DOHH2 (cell line): ENCODE measurements at regions not wholly inside any gene's neighbourhood (a gene's known extent, or its start where the extent isn't known, plus 50 kb on each side); places are given as distances from the start of the nearest gene placed in this dataset.

Experiments used
- H3F3A ChIP-seq: fragments of 200-600 bp; sonication (generic), shearing (Covaris generic); 2 replicates; pipeline ENCODE4 v1.6.0; 2016; ENCODE audit warnings: antibody characterized with exemption, mild to moderate bottlenecking; ENCODE audit not compliant: control insufficient read depth, insufficient read depth
- H3K27ac ChIP-seq: fragments of 200-600 bp; sonication (generic); 2 replicates; pipeline ENCODE4 v1.5.1; 2014; ENCODE audit warnings: low read depth, mild to moderate bottlenecking, low read length, moderate library complexity
- H3K27me3 ChIP-seq: fragments of 200-600 bp; sonication (generic); 2 replicates; pipeline ENCODE4 v1.6.1; 2014; ENCODE audit warnings: mild to moderate bottlenecking, low read length, mixed read lengths; ENCODE audit not compliant: control insufficient read depth
- H3K36me3 ChIP-seq: fragments of 200-600 bp; sonication (generic); 2 replicates; pipeline ENCODE4 v1.6.1; 2014; ENCODE audit warnings: mild to moderate bottlenecking, low read length, moderate library complexity, mixed read lengths; ENCODE audit not compliant: control insufficient read depth
- H3K4me1 ChIP-seq: fragments of 200-600 bp; sonication (generic); 2 replicates; pipeline ENCODE4 v1.6.1; 2014; ENCODE audit warnings: mild to moderate bottlenecking, low read length, mixed read lengths; ENCODE audit not compliant: control insufficient read depth
- H3K4me2 ChIP-seq: fragments of 200-600 bp; sonication (generic); 2 replicates; pipeline ENCODE4 v1.6.0; 2014; ENCODE audit warnings: mild to moderate bottlenecking, low read length, moderate library complexity
- H3K4me3 ChIP-seq: fragments of 200-600 bp; sonication (generic); 2 replicates; pipeline ENCODE4 v1.5.1; 2014; ENCODE audit warnings: mild to moderate bottlenecking, low read length, mixed read lengths
- H3K79me2 ChIP-seq: fragments of 200-600 bp; sonication (generic); 2 replicates; pipeline ENCODE4 v1.6.1; 2014; ENCODE audit warnings: mild to moderate bottlenecking, low read length, mixed read lengths; ENCODE audit not compliant: control insufficient read depth
- H3K9me2 ChIP-seq: fragments of 200-600 bp; sonication (generic); replicated peaks from 2 replicates; pipeline ENCODE4 v1.6.1; 2014; ENCODE audit warnings: mild to moderate bottlenecking, low read length, mixed read lengths; ENCODE audit not compliant: control insufficient read depth
- H3K9me3 ChIP-seq: fragments of 200-600 bp; sonication (generic); 2 replicates; pipeline ENCODE4 v1.6.1; 2014; ENCODE audit warnings: antibody characterized with exemption, low read length, mixed read lengths; ENCODE audit not compliant: control insufficient read depth, insufficient read depth
- H4K20me1 ChIP-seq: fragments of 200-600 bp; sonication (generic); 2 replicates; pipeline ENCODE4 v1.6.0; 2014; ENCODE audit warnings: low read depth, mild to moderate bottlenecking, antibody characterized with exemption, low read length, moderate library complexity; ENCODE audit not compliant: control insufficient read depth, insufficient read depth
- EZH2phosphoT487 ChIP-seq: fragments of 200-600 bp; sonication (generic); IDR thresholded peaks from 2 replicates; pipeline ENCODE4 v1.6.1; 2017; ENCODE audit warnings: borderline replicate concordance, mild to moderate bottlenecking, antibody characterized with exemption, low read length, moderate library complexity, mixed read lengths
- TF ChIP-seq, protein P1 (sequence below): fragments of 200-600 bp; sonication (generic); IDR thresholded peaks from one replicate; pipeline ENCODE4 v1.5.1; 2014; ENCODE audit warnings: antibody characterized with exemption, mild to moderate bottlenecking, low read depth, low read length; ENCODE audit not compliant: poor library complexity, severe bottlenecking

DNA sequence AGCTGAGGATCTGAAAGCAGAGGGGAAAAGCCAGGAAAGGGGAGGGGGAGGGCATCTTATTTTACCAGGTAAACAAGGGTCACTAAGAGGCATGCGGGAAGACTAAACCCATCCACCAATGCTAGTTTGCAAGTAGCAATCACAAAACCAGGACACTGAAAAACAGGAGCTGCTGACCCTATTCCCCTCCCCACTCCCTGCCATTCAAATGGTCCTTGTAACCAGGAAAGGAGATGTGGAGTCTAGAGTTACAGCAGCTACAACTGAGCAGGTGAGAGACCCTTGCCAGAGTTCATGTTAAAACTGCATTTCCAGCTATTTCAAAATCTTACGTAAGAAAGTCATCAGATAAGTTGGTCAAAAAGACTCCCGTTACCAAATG lies 85.3 kb upstream of the SIMC1 start:
- H3K9me2 ChIP-seq = no peaks in the 10 kb centered on the region
- H3K4me2 ChIP-seq = no peak overlapping the region
- no peak for TF ChIP-seq EZH2phosphoT487
- TF ChIP-seq, protein P1, sequence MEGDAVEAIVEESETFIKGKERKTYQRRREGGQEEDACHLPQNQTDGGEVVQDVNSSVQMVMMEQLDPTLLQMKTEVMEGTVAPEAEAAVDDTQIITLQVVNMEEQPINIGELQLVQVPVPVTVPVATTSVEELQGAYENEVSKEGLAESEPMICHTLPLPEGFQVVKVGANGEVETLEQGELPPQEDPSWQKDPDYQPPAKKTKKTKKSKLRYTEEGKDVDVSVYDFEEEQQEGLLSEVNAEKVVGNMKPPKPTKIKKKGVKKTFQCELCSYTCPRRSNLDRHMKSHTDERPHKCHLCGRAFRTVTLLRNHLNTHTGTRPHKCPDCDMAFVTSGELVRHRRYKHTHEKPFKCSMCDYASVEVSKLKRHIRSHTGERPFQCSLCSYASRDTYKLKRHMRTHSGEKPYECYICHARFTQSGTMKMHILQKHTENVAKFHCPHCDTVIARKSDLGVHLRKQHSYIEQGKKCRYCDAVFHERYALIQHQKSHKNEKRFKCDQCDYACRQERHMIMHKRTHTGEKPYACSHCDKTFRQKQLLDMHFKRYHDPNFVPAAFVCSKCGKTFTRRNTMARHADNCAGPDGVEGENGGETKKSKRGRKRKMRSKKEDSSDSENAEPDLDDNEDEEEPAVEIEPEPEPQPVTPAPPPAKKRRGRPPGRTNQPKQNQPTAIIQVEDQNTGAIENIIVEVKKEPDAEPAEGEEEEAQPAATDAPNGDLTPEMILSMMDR = no peak
- peaks cover 18% of the 10 kb centered on the region for H3K27me3 ChIP-seq
- no peaks in the 10 kb centered on the region for H4K20me1 ChIP-seq
- H3K9me3 ChIP-seq = no peaks in the 10 kb centered on the region
- H3K79me2 ChIP-seq = no peaks in the 10 kb centered on the region
- H3K4me3 ChIP-seq = no peak overlapping the region
- no peaks in the 10 kb centered on the region for H3K4me1 ChIP-seq
- no peak overlapping the region for H3K27ac ChIP-seq
- H3F3A ChIP-seq = no peaks in the 10 kb centered on the region
- no peaks in the 10 kb centered on the region for H3K36me3 ChIP-seq

- H3K4me1 ChIP-seq = no peaks in the 10 kb centered on the region
- H3K9me2 ChIP-seq = no peaks in the 10 kb centered on the region
- H3K79me2 ChIP-seq = no peaks in the 10 kb centered on the region
- H4K20me1 ChIP-seq = no peaks in the 10 kb centered on the region
- no peaks in the 10 kb centered on the region for H3K36me3 ChIP-seq
- H3K27ac ChIP-seq = no peak overlapping the region
- H3K27me3 ChIP-seq = peaks cover 21% of the 10 kb centered on the region
- no peaks in the 10 kb centered on the region for H3K9me3 ChIP-seq
- TF ChIP-seq EZH2phosphoT487 = no peak
- TF ChIP-seq, protein P1 = no peak
- no peak overlapping the region for H3K4me2 ChIP-seq
- no peak overlapping the region for H3K4me3 ChIP-seq
- H3F3A ChIP-seq = no peaks in the 10 kb centered on the region
These were observed 84.5 kb upstream of the SIMC1 start for GRCh38 chr5:176153741-176154140.

DNA sequence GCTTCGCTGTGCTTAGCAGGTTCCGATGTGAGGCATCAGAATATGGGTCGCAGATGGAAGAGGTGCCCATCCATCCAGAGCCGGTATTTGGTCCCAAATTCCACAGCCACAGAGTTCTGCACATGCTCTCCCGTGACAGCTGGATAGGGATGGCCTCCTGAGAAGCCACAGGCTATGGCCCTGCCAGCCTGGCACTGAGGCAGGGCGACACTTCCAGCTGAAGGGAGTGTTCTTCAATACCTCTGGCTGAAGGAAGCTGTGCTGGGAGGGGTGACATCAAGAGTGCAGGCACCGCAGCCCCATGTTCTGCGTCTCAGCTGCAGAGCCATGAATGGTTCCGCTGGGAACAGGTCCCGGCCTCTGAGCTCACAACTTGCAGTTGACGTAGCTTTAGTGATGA lies 83.4 kb upstream of the SIMC1 start:
- H3K79me2 ChIP-seq = no peaks in the 10 kb centered on the region
- no peaks in the 10 kb centered on the region for H3K36me3 ChIP-seq
- no peaks in the 10 kb centered on the region for H3K4me1 ChIP-seq
- no peaks in the 10 kb centered on the region for H3K9me2 ChIP-seq
- no peak for TF ChIP-seq EZH2phosphoT487
- TF ChIP-seq, protein P1 = no peak
- peaks cover 21% of the 10 kb centered on the region for H3K27me3 ChIP-seq
- H3K4me3 ChIP-seq = no peak overlapping the region
- H3K9me3 ChIP-seq = no peaks in the 10 kb centered on the region
- no peak overlapping the region for H3K27ac ChIP-seq
- no peaks in the 10 kb centered on the region for H3F3A ChIP-seq
- no peaks in the 10 kb centered on the region for H4K20me1 ChIP-seq
- no peak overlapping the region for H3K4me2 ChIP-seq

- Histone ChIP-seq H3K36me3 (no peaks in the 10 kb centered on the region), H4K20me1 (no peaks in the 10 kb centered on the region), H3K9me3 (no peaks in the 10 kb centered on the region), H3K4me2 (no peak overlapping the region), H3K79me2 (no peaks in the 10 kb centered on the region), H3F3A (no peaks in the 10 kb centered on the region), H3K9me2 (no peaks in the 10 kb centered on the region), H3K4me3 (no peak overlapping the region), H3K27me3 (peaks cover 21% of the 10 kb centered on the region), H3K27ac (no peak overlapping the region), H3K4me1 (no peaks in the 10 kb centered on the region)
- TF ChIP-seq, protein P1 = no peak
- no peak for TF ChIP-seq EZH2phosphoT487
These were observed 82.3 kb upstream of the SIMC1 start for GRCh38 chr5:176155922-176156359.
